GM12864 (cell line): ENCODE measurements at regions not wholly inside any gene's neighbourhood (a gene's known extent, or its start where the extent isn't known, plus 50 kb on each side); places are given as distances from the start of the nearest gene placed in this dataset.

Source experiments
- DNase-seq: peaks from one replicate; pipeline ENCODE4 v3.0.0-alpha.2; 2011; ENCODE audit warnings: low read depth
- H3K4me3 ChIP-seq: 2 replicates; pipeline ENCODE4 v1.5.1; 2011; ENCODE audit warnings: mild to moderate bottlenecking, low read depth, low read length, control low read depth
- TF ChIP-seq, protein P1 (sequence below): IDR thresholded peaks from 2 replicates; pipeline ENCODE4 v1.5.1; 2011; ENCODE audit warnings: low read depth, mild to moderate bottlenecking, moderate library complexity, low read length, control low read depth, inconsistent platforms; ENCODE audit errors: missing control alignments

GRCh38 chr2:196503398-196503797 lies 136.1 kb upstream of the CCDC150 start:
- DNase-seq = no peak
- no peak overlapping the region for H3K4me3 ChIP-seq
- TF ChIP-seq, protein P1, sequence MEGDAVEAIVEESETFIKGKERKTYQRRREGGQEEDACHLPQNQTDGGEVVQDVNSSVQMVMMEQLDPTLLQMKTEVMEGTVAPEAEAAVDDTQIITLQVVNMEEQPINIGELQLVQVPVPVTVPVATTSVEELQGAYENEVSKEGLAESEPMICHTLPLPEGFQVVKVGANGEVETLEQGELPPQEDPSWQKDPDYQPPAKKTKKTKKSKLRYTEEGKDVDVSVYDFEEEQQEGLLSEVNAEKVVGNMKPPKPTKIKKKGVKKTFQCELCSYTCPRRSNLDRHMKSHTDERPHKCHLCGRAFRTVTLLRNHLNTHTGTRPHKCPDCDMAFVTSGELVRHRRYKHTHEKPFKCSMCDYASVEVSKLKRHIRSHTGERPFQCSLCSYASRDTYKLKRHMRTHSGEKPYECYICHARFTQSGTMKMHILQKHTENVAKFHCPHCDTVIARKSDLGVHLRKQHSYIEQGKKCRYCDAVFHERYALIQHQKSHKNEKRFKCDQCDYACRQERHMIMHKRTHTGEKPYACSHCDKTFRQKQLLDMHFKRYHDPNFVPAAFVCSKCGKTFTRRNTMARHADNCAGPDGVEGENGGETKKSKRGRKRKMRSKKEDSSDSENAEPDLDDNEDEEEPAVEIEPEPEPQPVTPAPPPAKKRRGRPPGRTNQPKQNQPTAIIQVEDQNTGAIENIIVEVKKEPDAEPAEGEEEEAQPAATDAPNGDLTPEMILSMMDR = no peak

DNA sequence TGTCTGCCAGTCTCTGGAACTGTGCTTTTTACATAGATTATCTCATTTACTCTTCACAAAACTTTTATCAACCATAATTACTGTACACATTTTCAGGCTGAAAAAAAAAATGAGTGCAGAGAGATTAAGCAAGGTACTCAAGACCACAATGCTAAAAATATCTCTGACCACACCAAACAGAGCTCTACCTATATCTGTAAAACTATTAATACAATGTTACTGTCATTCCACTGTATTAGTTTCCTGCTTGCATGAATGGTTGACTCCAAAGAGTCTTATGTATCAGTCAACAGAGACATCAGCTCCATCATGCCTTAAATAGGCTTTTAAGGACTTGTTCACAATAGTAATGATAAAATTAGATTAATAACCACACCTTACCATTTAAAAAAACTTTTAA lies 134.7 kb upstream of the CCDC150 start:
- H3K4me3 ChIP-seq = no peak overlapping the region
- DNase-seq = no peak
- TF ChIP-seq, protein P1 = no peak

DNA sequence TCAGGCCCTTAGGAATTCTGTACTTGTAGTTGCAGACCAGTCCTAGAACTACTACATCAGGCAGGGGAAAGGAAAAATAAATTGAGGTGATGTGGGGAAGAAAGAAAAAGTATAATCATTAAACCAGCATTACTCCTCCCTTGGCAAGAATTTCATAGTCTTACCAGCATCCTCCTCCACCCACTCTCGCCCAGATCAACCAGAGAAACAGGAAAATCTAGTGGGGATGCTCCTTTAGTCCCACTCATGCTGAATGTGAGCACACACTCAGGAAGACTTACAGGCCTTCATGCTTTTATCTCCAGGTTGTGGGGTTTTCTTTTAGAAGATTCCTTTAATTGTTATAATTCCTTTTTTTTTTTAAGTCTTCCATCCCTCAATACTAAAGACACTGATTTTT lies 129.3 kb upstream of the CCDC150 start:
- DNase-seq = no peak
- no peak overlapping the region for H3K4me3 ChIP-seq
- TF ChIP-seq, protein P1 = no peak

- no peak for DNase-seq
- TF ChIP-seq, protein P1 = no peak
- H3K4me3 ChIP-seq = no peak overlapping the region
These were observed 128.0 kb upstream of the CCDC150 start for GRCh38 chr2:196511258-196512168.

DNA sequence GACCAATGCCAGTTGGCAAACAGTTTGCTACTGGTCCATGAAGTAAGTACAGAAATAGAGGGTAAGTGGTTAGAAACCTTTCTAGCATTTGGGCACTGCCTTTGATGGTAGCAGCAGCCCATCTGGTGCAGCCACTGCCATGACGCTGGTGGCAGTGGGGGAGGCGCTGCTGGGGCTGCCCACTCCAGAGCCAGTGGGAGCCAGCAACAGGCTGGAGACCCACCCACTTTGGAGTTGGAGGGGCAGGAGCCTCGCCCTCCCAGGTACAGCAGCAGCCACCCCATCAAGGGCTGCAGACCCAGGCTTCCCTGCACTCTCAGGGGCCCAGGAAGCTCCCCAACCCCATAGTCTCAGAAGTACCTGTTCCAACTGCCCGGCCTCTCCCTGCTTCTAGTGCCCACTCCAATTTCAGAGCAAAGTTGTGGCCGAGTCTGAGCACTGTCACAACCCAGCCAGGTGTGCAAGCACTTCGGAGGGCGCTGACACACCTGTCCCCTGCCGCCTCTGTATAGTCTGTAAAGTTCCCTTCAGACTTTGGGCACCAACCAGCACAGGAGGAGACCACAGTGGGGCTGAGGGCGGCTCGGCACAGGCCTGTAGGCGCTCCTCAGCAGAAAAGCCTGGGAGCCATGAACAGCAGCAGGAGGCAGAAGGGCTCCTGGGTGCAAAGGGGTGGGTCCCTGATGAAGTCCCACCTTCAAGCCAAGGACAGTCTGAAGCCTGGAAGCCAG lies 125.6 kb upstream of the CCDC150 start:
- no peak for DNase-seq
- no peak overlapping the region for H3K4me3 ChIP-seq
- TF ChIP-seq, protein P1 = no peak

GRCh38 chr2:196514641-196515040 lies 124.9 kb upstream of the CCDC150 start:
- DNase-seq = no peak
- TF ChIP-seq, protein P1 = no peak

More at GRCh38 chr2:196514641-196515040, 124.9 kb upstream of the CCDC150 start:
- H3K4me3 ChIP-seq = no peak overlapping the region
